B cell (primary cell): ENCODE measurements at regions not wholly inside any gene's neighbourhood (a gene's known extent, or its start where the extent isn't known, plus 50 kb on each side); places are given as distances from the start of the nearest gene placed in this dataset.

ENCODE experiments used
- ATAC-seq: fragments of 200-7000 bp; cut with Tn5 transposase; one replicate; pipeline ENCODE4 v1.10.0; 2021; ENCODE audit warnings: low read depth, mild to moderate bottlenecking, moderate number of reproducible peaks, moderate library complexity
- CTCF ChIA-PET: fragments of 350-600 bp; sonication (Branson Sonifier 250); formaldehyde crosslinking; loops from one replicate; lab custom pipeline; 2021; ENCODE audit warnings: antibody characterized with exemption, inconsistent platforms; lab: Charles Lee
- POLR2A ChIA-PET: fragments of 350-600 bp; sonication (Branson Sonifier 250); formaldehyde crosslinking; loops from one replicate; lab custom pipeline; 2021; ENCODE audit warnings: antibody characterized with exemption; lab: Charles Lee
- DNase-seq: peaks from one replicate; pipeline ENCODE4 v3.0.0; 2013
- H2AFZ ChIP-seq: 2 replicates; pipeline ENCODE4 v1.6.1; 2012; ENCODE audit warnings: mild to moderate bottlenecking, low read depth, low read length; ENCODE audit not compliant: insufficient read depth, poor library complexity, severe bottlenecking
- H3K27ac ChIP-seq, 2 donors: 1 replicate in 1 of 2; 2 replicates in 1 of 2; pipeline ENCODE4 v1.5.1; 2012 to 2013; ENCODE audit warnings: low read length in 2 of 2, mild to moderate bottlenecking in 2 of 2, moderate library complexity in 1 of 2
- H3K27me3 ChIP-seq, 4 experiments: fragments of 200-600 bp in 1 of 4; sonication (generic) in 1 of 4; replicated peaks in 1 of 4; 1 replicate in 2 of 4; 2 replicates in 2 of 4; pipeline versions ENCODE4 v1.6.1 to v1.7.0; 2013 to 2016; ENCODE audit warnings: low read length in 3 of 4, mild to moderate bottlenecking in 2 of 4, mixed read lengths in 1 of 4, moderate library complexity in 1 of 4; ENCODE audit not compliant: insufficient read depth in 4 of 4, control insufficient read depth in 3 of 4; ENCODE audit errors: control extremely low read depth in 1 of 4
- H3K36me3 ChIP-seq, 2 experiments: replicated peaks in 1 of 2; 1 replicate in 1 of 2; 2 replicates in 1 of 2; pipeline versions ENCODE4 v1.6.1 to v1.7.1; 2013; ENCODE audit warnings: low read length in 1 of 2; ENCODE audit not compliant: insufficient read depth in 2 of 2, control insufficient read depth in 1 of 2; ENCODE audit errors: control extremely low read depth in 1 of 2, extremely low read depth in 1 of 2
- H3K4me1 ChIP-seq, 2 donors: fragments of 200-600 bp in 1 of 2; sonication (generic) in 1 of 2; 1 replicate in 1 of 2; 2 replicates in 1 of 2; pipeline versions ENCODE4 v1.5.1 to v1.6.1; 2013 to 2017; ENCODE audit warnings: low read length in 2 of 2; ENCODE audit not compliant: control insufficient read depth in 2 of 2, insufficient read depth in 2 of 2
- H3K4me2 ChIP-seq: replicated peaks from 2 replicates; pipeline ENCODE3; 2012; ENCODE audit warnings: mild to moderate bottlenecking, low read depth, low read length; ENCODE audit not compliant: poor library complexity, severe bottlenecking
- H3K4me3 ChIP-seq, 5 experiments: fragments of 200-600 bp in 1 of 5; sonication (generic) in 1 of 5; 1 replicate in 3 of 5; 2 replicates in 2 of 5; pipeline versions ENCODE4 v1.5.1 to v1.7.0; 2011 to 2016; ENCODE audit warnings: low read length in 4 of 5, mild to moderate bottlenecking in 4 of 5, low read depth in 2 of 5, control low read depth in 1 of 5, moderate library complexity in 1 of 5; ENCODE audit not compliant: insufficient read depth in 1 of 5; ENCODE audit errors: control extremely low read depth in 1 of 5, extremely low read depth in 1 of 5
- H3K79me2 ChIP-seq: fragments of 200-600 bp; sonication (generic); one replicate; pipeline ENCODE4 v1.6.0; 2016; ENCODE audit warnings: low read length; ENCODE audit not compliant: control insufficient read depth, insufficient read depth
- H3K9ac ChIP-seq: fragments of 200-600 bp; sonication (generic); 2 replicates; pipeline ENCODE4 v1.6.1; 2017; ENCODE audit warnings: mild to moderate bottlenecking, low read length, moderate library complexity
- H3K9me3 ChIP-seq, 3 donors: one replicate each; pipeline versions ENCODE4 v1.6.1 to v1.7.1; 2013; ENCODE audit warnings: low read length in 2 of 3; ENCODE audit not compliant: control insufficient read depth in 2 of 3, insufficient read depth in 1 of 3; ENCODE audit errors: control extremely low read depth in 1 of 3
- H4K20me1 ChIP-seq: 2 replicates; pipeline ENCODE4 v1.6.0; 2012; ENCODE audit warnings: mild to moderate bottlenecking, low read length; ENCODE audit not compliant: insufficient read depth, control insufficient read depth, poor library complexity, severe bottlenecking
- H3K27ac Mint-ChIP-seq: one replicate; pipeline ENCODE4 v1.8.0; 2021; ENCODE audit warnings: mixed read lengths
- H3K27me3 Mint-ChIP-seq: one replicate; pipeline ENCODE4 v1.8.0; 2021; ENCODE audit warnings: mixed read lengths
- H3K4me1 Mint-ChIP-seq: one replicate; pipeline ENCODE4 v1.8.0; 2021; ENCODE audit warnings: mixed read lengths
- H3K4me3 Mint-ChIP-seq: one replicate; pipeline ENCODE4 v1.8.0; 2021; ENCODE audit warnings: mixed read lengths
- H3K9me3 Mint-ChIP-seq: one replicate; pipeline ENCODE4 v1.8.0; 2022; ENCODE audit warnings: mixed read lengths; ENCODE audit not compliant: insufficient read depth
- EZH2 ChIP-seq: IDR thresholded peaks from 2 replicates; pipeline ENCODE4 v1.6.1; 2012; ENCODE audit warnings: borderline replicate concordance, low read depth, mild to moderate bottlenecking, moderate library complexity, low read length; ENCODE audit not compliant: insufficient read depth, poor library complexity, severe bottlenecking
- whole genome bisulfite sequencing: methylation state at CpG from one replicate; pipeline ENCODE4 v1.1.5; 2013; ENCODE audit warnings: missing lambda C conversion rate; ENCODE audit not compliant: insufficient coverage; 5-methylcytosine and 5-hydroxymethylcytosine counted together
- intact Hi-C: fragments of 100-400 bp; cut with micrococcal nuclease; formaldehyde crosslinking; loops from one replicate; pipeline ENCODE4 v1.10.0; 2022
- TF ChIP-seq, protein P1 (sequence below): fragments of 200-600 bp; IDR thresholded peaks from one replicate; pipeline ENCODE4 v1.8.0; 2022; ENCODE audit warnings: antibody characterized with exemption, mild to moderate bottlenecking

- peaks cover 8% of the 10 kb centered on the region for H3K27me3 Mint-ChIP-seq
- 83% methylated on average over 9 of the region's 11 CpGs for WGBS
- Histone ChIP-seq H3K36me3 (no peaks in the 10 kb centered on the region), H4K20me1 (no peaks in the 10 kb centered on the region), H3K27ac (no peak overlapping the region), H3K4me1 (no peaks in the 10 kb centered on the region), H3K9me3 (no peaks in the 10 kb centered on the region), H3K27me3 (no peaks in the 10 kb centered on the region), H2AFZ (no peak overlapping the region), H3K4me2 (no peak overlapping the region), H3K4me3 (no peak overlapping the region), H3K9ac (no peak overlapping the region), H3K79me2 (no peaks in the 10 kb centered on the region)
- no peaks in the 10 kb centered on the region for H3K9me3 Mint-ChIP-seq
- H3K4me3 Mint-ChIP-seq = no peak overlapping the region
- TF ChIP-seq, protein P1, sequence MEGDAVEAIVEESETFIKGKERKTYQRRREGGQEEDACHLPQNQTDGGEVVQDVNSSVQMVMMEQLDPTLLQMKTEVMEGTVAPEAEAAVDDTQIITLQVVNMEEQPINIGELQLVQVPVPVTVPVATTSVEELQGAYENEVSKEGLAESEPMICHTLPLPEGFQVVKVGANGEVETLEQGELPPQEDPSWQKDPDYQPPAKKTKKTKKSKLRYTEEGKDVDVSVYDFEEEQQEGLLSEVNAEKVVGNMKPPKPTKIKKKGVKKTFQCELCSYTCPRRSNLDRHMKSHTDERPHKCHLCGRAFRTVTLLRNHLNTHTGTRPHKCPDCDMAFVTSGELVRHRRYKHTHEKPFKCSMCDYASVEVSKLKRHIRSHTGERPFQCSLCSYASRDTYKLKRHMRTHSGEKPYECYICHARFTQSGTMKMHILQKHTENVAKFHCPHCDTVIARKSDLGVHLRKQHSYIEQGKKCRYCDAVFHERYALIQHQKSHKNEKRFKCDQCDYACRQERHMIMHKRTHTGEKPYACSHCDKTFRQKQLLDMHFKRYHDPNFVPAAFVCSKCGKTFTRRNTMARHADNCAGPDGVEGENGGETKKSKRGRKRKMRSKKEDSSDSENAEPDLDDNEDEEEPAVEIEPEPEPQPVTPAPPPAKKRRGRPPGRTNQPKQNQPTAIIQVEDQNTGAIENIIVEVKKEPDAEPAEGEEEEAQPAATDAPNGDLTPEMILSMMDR = no peak
- TF ChIP-seq EZH2 = no peak
- DNase-seq (no peak), ATAC-seq (no peak)
- intact Hi-C loops = no loop called here
- H3K4me1 Mint-ChIP-seq = no peaks in the 10 kb centered on the region
- ChIA-PET POLR2A (no interaction called here), CTCF (interaction anchor here (0.7 kb wide), 1 partner anchor 128 kb away, joined by 5 read pairs; no protein-coding TSS in a partner anchor)
- H3K27ac Mint-ChIP-seq = no peak overlapping the region
These were observed 63.4 kb downstream of the SMIM38 start for GRCh38 chr11:69218946-69219720.

- Histone ChIP-seq H3K36me3 (no peaks in the 10 kb centered on the region), H2AFZ (no peak overlapping the region), H4K20me1 (no peaks in the 10 kb centered on the region), H3K4me2 (no peak overlapping the region), H3K27ac (no peak overlapping the region), H3K4me1 (no peaks in the 10 kb centered on the region), H3K9ac (no peak overlapping the region), H3K9me3 (no peaks in the 10 kb centered on the region), H3K79me2 (no peaks in the 10 kb centered on the region), H3K4me3 (no peak overlapping the region), H3K27me3 (no peaks in the 10 kb centered on the region)
- H3K4me3 Mint-ChIP-seq = no peak overlapping the region
- intact Hi-C loops = no loop called here
- no peaks in the 10 kb centered on the region for H3K4me1 Mint-ChIP-seq
- H3K9me3 Mint-ChIP-seq = no peaks in the 10 kb centered on the region
- no peak overlapping the region for H3K27ac Mint-ChIP-seq
- no peak for DNase-seq
- ChIA-PET CTCF (interaction anchor here (0.7 kb wide), 1 partner anchor 129 kb away, joined by 5 read pairs; no protein-coding TSS in a partner anchor), POLR2A (no interaction called here)
- no peak for TF ChIP-seq EZH2
- TF ChIP-seq, protein P1 = no peak
- WGBS = 100% methylated on average over 1 of the region's 11 CpGs
- ATAC-seq = no peak
- H3K27me3 Mint-ChIP-seq = peaks cover 12% of the 10 kb centered on the region
These were observed 64.3 kb downstream of the SMIM38 start for GRCh38 chr11:69219991-69220390.
